ENCODE measurements at regions not wholly inside any gene's neighbourhood (a gene's known extent, or its start where the extent isn't known, plus 50 kb on each side); places are given as distances from the start of the nearest gene placed in this dataset.

DNA sequence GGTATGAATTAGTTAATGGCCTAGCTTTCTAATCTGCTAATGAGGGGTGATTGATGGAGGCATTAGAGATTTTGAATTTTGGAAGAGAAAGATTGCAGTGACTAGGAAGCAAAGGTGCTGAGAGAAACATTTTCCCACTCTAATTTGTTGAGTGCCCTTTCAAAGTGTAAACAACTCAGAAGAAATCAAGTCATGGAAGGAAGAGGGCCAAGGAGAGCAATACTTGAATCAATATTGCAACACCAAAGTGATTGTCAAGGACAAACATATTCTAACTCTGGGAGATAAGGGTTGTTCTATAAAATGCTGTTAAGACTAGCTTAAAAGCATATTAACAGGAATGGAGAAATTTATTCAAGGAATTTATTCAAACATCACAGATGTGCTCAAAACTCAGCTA, 182.7 kb upstream of the FERMT1 start:
- no peak for TF ChIP-seq CTCF (IDR thresholded peaks at IDR 0.05; ENCODE audit: low read depth, low read length)
- no peaks in the 10 kb centered on the region for H3K9me3 ChIP-seq (ENCODE audit: control insufficient read depth, insufficient read depth, low read length)
- no peak overlapping the region for H3K4me3 ChIP-seq (ENCODE audit: low read depth, low read length)
- H3K27me3 ChIP-seq (ENCODE audit: control insufficient read depth, insufficient read depth, low read length) = no peaks in the 10 kb centered on the region
- no peak for DNase-seq (ENCODE audit: low read depth, low spot score)
- ChIA-PET POLR2A (no interaction called here), CTCF (interaction anchor here (0.9 kb wide), 1 partner anchor 76 kb away, joined by 3 read pairs; no protein-coding TSS in a partner anchor)
- H3K27ac ChIP-seq (ENCODE audit: low read depth, low read length) = no peak overlapping the region

DNA sequence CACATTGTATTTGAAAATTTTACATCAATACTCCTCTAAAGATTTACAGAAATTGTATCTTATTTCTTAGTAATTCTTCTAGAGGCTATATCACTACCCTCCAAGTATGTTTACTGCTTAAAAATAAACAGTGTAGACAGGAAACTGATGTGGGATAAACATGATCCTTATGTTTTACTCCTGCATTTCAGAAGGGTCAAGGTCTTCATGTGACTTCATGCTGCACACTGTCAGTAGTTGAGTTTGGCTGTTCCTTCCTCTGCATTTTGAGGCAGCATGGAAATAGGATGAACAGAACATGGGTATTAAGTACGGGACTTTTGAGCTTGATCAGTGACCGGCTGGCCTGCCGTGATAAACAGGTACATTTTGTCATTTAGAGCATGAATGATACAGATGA, 179.2 kb upstream of the FERMT1 start:
- no peak for TF ChIP-seq CTCF (IDR thresholded peaks at IDR 0.05; ENCODE audit: low read depth, low read length)
- Histone ChIP-seq H3K4me3 (ENCODE audit: low read depth, low read length) (no peak overlapping the region), H3K27ac (ENCODE audit: low read depth, low read length) (no peak overlapping the region), H3K27me3 (ENCODE audit: control insufficient read depth, insufficient read depth, low read length) (no peaks in the 10 kb centered on the region), H3K9me3 (ENCODE audit: control insufficient read depth, insufficient read depth, low read length) (no peaks in the 10 kb centered on the region; the same call in 1 of the 2 replicates)
- POLR2A ChIA-PET = no interaction called here
- CTCF ChIA-PET = no interaction called here
- no peak for DNase-seq (ENCODE audit: low read depth, low spot score)

DNA sequence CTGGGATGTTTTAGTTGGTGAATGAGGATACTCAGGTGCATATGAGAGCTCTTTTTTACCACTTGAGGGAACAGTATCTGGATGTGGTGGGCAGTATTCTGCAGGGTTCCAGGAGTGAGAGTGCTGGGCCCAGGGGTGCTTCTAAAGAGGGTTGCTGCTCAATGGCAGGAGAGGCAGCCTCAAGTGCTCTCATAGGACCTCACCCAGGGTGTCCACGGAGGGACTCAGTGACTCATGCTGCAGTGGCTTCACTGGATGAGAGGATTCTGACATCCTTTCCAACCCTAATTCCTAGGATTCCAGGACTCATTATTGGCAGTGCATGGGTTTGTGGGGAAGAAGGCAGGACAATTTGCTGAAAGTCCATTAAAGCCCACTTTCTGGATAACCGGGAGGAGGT, 176.6 kb upstream of the FERMT1 start:
- Histone ChIP-seq H3K4me3 (ENCODE audit: low read depth, low read length) (no peak overlapping the region), H3K27me3 (ENCODE audit: control insufficient read depth, insufficient read depth, low read length) (no peaks in the 10 kb centered on the region), H3K9me3 (ENCODE audit: control insufficient read depth, insufficient read depth, low read length) (no peaks in the 10 kb centered on the region; the same call in 1 of the 2 replicates), H3K27ac (ENCODE audit: low read depth, low read length) (no peak overlapping the region)
- TF ChIP-seq CTCF (IDR thresholded peaks at IDR 0.05; ENCODE audit: low read depth, low read length) = no peak
- ChIA-PET CTCF (no interaction called here), POLR2A (no interaction called here)
- DNase-seq (ENCODE audit: low read depth, low spot score) = no peak

DNA sequence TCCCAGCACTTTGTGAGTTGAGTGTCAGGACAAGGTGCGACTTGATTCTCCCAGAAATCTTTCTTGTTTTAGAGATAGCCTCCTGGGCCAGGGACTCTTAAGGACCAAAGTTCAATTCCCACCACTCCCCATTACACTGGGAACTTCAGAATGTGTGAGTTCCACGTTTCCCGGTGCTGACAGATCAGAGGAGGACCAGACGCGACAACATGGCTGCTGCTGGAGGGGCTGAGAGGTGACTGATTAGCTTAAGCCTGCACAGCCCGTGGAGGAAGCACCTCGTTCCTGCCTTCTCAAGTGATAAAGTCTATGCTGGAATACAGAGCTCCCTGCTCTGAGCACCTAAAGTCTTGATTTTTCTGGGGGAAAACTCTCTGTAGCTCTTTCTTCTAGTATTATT, 175.2 kb upstream of the FERMT1 start:
- POLR2A ChIA-PET = no interaction called here
- Histone ChIP-seq H3K4me3 (ENCODE audit: low read depth, low read length) (no peak overlapping the region), H3K27me3 (ENCODE audit: control insufficient read depth, insufficient read depth, low read length) (no peaks in the 10 kb centered on the region), H3K9me3 (ENCODE audit: control insufficient read depth, insufficient read depth, low read length) (no peaks in the 10 kb centered on the region; the same call in 1 of the 2 replicates), H3K27ac (ENCODE audit: low read depth, low read length) (no peak overlapping the region)
- DNase-seq (ENCODE audit: low read depth, low spot score) = no peak
- CTCF ChIA-PET = no interaction called here
- no peak for TF ChIP-seq CTCF (IDR thresholded peaks at IDR 0.05; ENCODE audit: low read depth, low read length)

DNA sequence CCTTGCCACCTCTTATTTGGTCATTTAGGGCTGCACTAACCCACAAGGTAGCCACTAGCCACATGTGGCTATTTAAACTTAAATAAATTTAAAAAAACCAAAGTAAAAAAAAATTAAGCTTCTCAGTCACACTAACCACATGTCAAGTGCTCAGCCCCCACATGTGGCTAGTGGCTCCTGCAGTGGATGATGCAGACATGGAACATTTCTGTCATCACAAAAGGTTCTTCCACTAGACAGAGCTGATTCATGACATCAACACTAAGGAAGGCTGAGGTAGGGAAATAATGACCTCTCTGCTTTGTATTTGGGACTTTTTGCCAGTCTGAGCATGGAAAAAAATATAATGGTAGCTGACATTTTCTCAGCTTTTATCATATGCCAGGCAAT, 173.0 kb upstream of the FERMT1 start:
- Histone ChIP-seq H3K27ac (ENCODE audit: low read depth, low read length) (no peak overlapping the region), H3K27me3 (ENCODE audit: control insufficient read depth, insufficient read depth, low read length) (no peaks in the 10 kb centered on the region), H3K4me3 (ENCODE audit: low read depth, low read length) (no peak overlapping the region), H3K9me3 (ENCODE audit: control insufficient read depth, insufficient read depth, low read length) (no peaks in the 10 kb centered on the region; the same call in 1 of the 2 replicates)
- TF ChIP-seq CTCF (IDR thresholded peaks at IDR 0.05; ENCODE audit: low read depth, low read length) = no peak
- POLR2A ChIA-PET = no interaction called here
- CTCF ChIA-PET = no interaction called here
- DNase-seq (ENCODE audit: low read depth, low spot score) = no peak

All from AG04450 (cell line).